ENCODE measurements at regions not wholly inside any gene's neighbourhood (a gene's known extent, or its start where the extent isn't known, plus 50 kb on each side); places are given as distances from the start of the nearest gene placed in this dataset.
"Not testable (repeated sequence)": the region's sequence is repeated elsewhere in the genome, so short reads cannot be mapped to it uniquely, and the experiment has no call there.

DNA sequence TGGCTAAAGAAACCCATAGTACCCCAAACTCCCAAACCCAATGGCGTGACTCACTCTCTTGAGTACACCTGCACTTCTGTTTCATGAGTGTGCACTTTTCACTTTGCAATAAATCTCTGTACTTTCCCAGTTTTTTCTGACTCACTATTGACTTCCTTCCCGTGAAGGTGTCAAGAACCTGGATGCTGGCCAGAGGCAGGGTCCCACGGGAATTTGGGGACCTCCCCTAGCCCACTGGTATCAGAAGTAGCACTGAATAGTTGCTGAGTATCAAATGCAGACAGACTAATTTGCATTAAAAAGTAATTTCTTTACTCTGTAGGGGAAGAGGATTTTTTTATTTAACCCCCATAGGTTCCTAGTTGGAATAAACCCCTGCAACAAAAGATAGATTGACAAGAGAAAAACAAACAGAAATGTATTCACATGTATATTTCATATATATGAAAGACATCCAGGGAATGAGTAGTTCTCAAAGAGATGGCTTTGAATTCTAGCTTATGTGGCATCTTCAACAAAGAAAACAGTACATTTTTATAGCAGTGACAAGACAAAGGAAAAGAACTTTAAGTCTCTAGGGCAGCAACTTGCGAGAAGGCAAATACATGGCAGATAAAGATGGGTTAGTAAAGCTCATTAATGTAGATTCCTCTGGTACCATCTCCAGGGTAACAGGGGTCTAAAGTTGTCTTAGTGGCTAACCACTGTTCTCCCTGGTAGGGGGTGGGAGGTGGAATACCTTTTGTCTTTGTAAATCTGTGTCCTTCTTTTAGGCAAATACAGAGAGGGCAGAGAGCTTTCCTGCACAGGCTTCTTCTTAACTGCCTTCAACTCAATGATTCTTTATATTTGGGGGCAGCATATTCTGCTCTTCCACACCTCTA, 385.5 kb upstream of the PDZRN3 start:
- no peak for DNase-seq (ENCODE audit: low read depth)
- TF ChIP-seq, protein P1, sequence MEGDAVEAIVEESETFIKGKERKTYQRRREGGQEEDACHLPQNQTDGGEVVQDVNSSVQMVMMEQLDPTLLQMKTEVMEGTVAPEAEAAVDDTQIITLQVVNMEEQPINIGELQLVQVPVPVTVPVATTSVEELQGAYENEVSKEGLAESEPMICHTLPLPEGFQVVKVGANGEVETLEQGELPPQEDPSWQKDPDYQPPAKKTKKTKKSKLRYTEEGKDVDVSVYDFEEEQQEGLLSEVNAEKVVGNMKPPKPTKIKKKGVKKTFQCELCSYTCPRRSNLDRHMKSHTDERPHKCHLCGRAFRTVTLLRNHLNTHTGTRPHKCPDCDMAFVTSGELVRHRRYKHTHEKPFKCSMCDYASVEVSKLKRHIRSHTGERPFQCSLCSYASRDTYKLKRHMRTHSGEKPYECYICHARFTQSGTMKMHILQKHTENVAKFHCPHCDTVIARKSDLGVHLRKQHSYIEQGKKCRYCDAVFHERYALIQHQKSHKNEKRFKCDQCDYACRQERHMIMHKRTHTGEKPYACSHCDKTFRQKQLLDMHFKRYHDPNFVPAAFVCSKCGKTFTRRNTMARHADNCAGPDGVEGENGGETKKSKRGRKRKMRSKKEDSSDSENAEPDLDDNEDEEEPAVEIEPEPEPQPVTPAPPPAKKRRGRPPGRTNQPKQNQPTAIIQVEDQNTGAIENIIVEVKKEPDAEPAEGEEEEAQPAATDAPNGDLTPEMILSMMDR (conservative IDR thresholded peaks at IDR 0.05; ENCODE audit: low read length), result no peak
- no peak overlapping the region for H3K4me3 ChIP-seq (ENCODE audit: low read length)

DNA sequence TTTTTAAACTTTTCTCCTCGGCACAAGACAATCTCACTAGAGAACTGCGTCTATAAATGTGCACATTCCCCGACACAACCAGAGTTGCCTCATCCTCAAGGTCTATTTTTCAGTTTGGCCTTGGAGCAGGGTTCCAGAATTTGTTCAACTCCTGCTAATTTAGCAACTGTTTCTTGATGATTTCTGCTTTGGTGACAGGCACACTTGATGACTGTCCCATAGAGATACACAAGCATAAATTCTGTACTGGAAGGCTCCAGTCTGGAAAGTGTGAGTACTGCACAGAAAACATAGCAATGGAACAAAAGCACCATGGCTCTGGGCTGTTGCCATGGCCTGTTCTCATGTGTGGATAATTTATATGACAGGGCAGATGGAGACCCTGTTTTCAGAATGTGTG, 379.6 kb upstream of the PDZRN3 start:
- TF ChIP-seq, protein P1 (conservative IDR thresholded peaks at IDR 0.05; ENCODE audit: low read length), result no peak
- DNase-seq (ENCODE audit: low read depth), result no peak
- H3K4me3 ChIP-seq (ENCODE audit: low read length), result no peak overlapping the region

DNA sequence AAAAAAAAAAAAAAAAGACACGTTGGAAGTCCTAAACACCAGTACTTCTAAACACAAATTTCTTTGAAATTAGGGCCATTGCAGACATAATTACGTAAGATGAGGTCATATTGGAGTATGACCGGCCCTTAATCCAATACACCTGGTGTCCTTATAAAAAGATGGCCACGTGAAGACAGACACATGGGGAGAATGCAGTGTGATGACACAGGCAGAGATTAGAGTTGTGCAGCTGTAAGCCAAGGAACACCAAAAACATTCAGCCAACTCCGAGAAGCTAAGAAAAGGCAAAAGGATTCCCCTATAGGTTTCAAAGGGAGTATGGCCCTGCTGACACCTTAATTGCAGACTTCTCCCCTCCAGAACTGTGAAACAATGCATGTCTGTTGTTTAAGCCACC, 379.0 kb upstream of the PDZRN3 start:
- no peak overlapping the region for H3K4me3 ChIP-seq (ENCODE audit: low read length)
- TF ChIP-seq, protein P1 (conservative IDR thresholded peaks at IDR 0.05; ENCODE audit: low read length), result no peak
- DNase-seq (ENCODE audit: low read depth), result no peak

DNA sequence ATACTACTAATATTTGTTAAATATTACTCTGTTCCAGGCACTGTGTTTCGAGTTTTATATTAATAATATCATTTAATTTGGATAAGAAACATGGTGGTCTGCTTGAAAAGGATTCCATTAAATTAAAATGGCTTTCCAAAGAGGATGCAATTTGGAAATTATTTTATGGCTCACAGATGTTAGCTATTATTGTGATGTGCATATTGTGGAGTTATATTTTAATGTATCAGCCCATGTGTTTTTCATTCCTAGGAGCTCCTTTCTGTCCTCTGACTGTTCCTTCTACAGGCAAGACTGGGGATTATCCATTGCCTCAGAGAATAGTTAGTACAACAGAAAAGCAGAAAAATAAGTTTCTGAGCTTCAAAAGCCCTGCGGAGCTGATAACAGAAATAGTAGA, 376.7 kb upstream of the PDZRN3 start:
- TF ChIP-seq, protein P1 (conservative IDR thresholded peaks at IDR 0.05; ENCODE audit: low read length), result no peak

DNA sequence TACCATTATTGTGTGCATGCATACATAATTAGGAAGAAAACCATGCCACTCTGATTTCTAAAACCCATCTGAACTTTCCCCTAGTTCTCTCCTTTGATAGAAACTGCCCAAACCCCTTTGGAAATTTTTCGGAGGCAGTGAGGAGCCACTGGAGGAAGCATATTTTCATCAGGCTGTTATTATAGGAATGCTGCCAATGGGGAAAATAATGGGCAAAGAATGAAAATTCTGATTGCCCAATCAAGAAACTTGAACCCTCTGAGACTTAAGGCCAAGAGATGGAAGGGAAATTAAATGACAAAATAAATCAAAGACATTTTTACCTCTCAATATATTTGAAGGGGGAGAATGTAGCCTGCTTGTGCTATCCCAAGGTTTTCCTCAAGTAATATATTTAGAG, 376.0 kb upstream of the PDZRN3 start:
- TF ChIP-seq, protein P1 (conservative IDR thresholded peaks at IDR 0.05; ENCODE audit: low read length), result no peak
- H3K4me3 ChIP-seq (ENCODE audit: low read length), result no peak overlapping the region
- DNase-seq (ENCODE audit: low read depth), result peak; percentile 16

More for the DNA sequence above, 376.7 kb upstream of the PDZRN3 start:
- no peak overlapping the region for H3K4me3 ChIP-seq (ENCODE audit: low read length)
- DNase-seq (ENCODE audit: low read depth), result no peak

DNA sequence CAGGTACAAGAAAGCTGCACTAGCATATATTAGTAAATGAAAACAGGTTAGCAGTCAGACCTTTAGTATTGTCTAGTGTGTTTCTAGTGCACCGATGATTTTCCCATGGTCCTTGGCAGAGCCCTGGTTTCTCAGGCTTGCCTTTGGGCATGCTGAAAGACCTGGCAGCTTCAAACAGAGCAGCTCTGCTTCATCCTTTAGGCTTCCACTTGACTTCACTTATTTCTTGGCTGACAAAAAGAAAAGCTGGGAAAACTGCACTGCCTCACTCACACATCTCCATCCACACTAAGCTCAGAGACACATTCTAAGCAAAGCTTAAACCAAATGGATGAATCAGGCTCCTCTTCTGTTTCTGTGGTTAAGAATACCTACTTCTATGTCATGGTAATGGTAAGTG, 374.8 kb upstream of the PDZRN3 start:
- TF ChIP-seq, protein P1 (conservative IDR thresholded peaks at IDR 0.05; ENCODE audit: low read length), result no peak
- DNase-seq (ENCODE audit: low read depth), result no peak
- no peak overlapping the region for H3K4me3 ChIP-seq (ENCODE audit: low read length)

DNA sequence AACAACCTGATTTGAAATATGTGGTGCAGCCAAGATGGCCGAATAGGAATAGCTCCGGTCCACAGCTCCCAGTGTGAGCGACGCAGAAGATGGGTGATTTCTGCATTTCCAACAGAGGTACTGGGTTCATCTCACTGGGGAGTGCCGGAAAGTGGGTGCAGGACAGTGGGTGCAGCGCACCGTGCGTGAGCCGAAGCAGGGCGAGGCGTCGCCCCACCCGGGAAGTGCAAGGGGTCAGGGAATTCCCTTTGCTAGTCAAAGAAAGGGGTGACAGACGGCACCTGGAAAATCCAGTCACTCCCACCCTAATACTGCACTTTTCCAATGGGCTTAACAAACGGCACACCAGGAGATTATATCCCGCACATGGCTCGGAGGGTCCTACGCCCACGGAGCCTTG, 365.9 kb upstream of the PDZRN3 start:
- not testable (repeated sequence) for H3K4me3 ChIP-seq (ENCODE audit: low read length); DNase-seq (ENCODE audit: low read depth)
